ENCODE measurements at regions not wholly inside any gene's neighbourhood (a gene's known extent, or its start where the extent isn't known, plus 50 kb on each side); places are given as distances from the start of the nearest gene placed in this dataset.
"Not testable (repeated sequence)": the region's sequence is repeated elsewhere in the genome, so short reads cannot be mapped to it uniquely, and the experiment has no call there.

DNA sequence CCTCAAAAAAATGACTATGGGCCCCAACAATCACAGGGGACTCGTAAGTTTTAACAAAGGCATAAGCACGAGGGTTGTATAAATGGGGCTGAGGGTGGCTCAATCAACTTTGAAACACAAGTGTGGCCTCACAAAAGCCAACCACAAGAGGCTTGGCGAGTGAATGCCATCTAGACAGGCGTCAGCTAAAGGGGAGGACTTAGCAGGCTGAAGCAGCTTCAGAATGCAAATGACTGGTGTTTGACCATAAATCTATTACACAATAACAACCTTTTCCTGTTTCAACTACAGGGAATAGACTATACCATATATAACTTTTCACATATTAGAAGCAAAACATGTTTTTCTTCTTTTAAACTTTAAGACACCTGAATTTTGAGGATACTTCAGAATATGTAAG is 777.9 kb downstream of the FSCB start:
- Histone ChIP-seq H3K27me3 (ENCODE audit: control insufficient read depth, insufficient read depth, low read length) (no peaks in the 10 kb centered on the region), H3K36me3 (ENCODE audit: control insufficient read depth in 2 of 3, insufficient read depth in 3 of 3, low read length in 3 of 3) (no peaks in the 10 kb centered on the region), H3K4me1 (ENCODE audit: control insufficient read depth in 2 of 3, insufficient read depth in 2 of 3, low read depth in 1 of 3, low read length in 3 of 3) (no peaks in the 10 kb centered on the region), H3K9ac (ENCODE audit: low read length in 3 of 3) (no peak overlapping the region), H3K9me3 (ENCODE audit: control insufficient read depth in 2 of 3, insufficient read depth in 1 of 3, low read length in 3 of 3) (peaks cover 0 to 2% (median 0%) of the 10 kb centered on the region in 3 donors), H3K27ac (ENCODE audit: low read depth in 2 of 2, low read length in 2 of 2) (no peak overlapping the region), H3K4me3 (ENCODE audit: low read length in 3 of 3) (no peak overlapping the region)
- no peak for FAIRE-seq
- peak in 1 of 5 donors; percentile 4 for DNase-seq
- intact Hi-C loops (cut with DNase I): no loop called here
- TF ChIP-seq, protein P1, sequence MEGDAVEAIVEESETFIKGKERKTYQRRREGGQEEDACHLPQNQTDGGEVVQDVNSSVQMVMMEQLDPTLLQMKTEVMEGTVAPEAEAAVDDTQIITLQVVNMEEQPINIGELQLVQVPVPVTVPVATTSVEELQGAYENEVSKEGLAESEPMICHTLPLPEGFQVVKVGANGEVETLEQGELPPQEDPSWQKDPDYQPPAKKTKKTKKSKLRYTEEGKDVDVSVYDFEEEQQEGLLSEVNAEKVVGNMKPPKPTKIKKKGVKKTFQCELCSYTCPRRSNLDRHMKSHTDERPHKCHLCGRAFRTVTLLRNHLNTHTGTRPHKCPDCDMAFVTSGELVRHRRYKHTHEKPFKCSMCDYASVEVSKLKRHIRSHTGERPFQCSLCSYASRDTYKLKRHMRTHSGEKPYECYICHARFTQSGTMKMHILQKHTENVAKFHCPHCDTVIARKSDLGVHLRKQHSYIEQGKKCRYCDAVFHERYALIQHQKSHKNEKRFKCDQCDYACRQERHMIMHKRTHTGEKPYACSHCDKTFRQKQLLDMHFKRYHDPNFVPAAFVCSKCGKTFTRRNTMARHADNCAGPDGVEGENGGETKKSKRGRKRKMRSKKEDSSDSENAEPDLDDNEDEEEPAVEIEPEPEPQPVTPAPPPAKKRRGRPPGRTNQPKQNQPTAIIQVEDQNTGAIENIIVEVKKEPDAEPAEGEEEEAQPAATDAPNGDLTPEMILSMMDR (IDR thresholded peaks at IDR 0.05; ENCODE audit: borderline replicate concordance, extremely low read depth, insufficient read depth): no peak

DNA sequence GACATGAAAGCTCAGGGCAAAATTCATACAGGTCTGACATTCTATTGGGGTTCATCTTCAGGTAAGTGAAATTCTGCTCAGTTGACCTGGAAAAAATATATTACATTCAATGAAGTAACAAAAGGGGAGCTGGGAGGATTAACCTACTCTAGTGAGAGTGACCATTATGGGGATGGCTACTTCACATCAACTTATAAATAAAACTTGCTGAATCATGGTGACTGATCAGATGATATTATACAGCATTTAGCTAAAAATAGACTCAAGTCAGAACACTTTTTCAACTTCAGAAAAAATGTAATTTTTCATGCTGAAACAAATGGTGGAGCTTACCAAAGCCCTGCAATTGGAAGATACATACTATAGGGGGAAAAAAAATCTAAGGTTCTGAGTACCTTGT is 800.2 kb downstream of the FSCB start:
- H3K36me3 ChIP-seq (ENCODE audit: control insufficient read depth in 2 of 3, insufficient read depth in 3 of 3, low read length in 3 of 3): no peaks in the 10 kb centered on the region
- H3K27ac ChIP-seq (ENCODE audit: low read depth in 2 of 2, low read length in 2 of 2): no peak overlapping the region
- intact Hi-C loops (cut with DNase I): no loop called here
- H3K9me3 ChIP-seq (ENCODE audit: control insufficient read depth in 2 of 3, insufficient read depth in 1 of 3, low read length in 3 of 3): no peaks in the 10 kb centered on the region
- no peak for DNase-seq
- no peak overlapping the region for H3K4me3 ChIP-seq (ENCODE audit: low read length in 3 of 3)
- H3K27me3 ChIP-seq (ENCODE audit: control insufficient read depth, insufficient read depth, low read length): no peaks in the 10 kb centered on the region
- no peaks in the 10 kb centered on the region for H3K4me1 ChIP-seq (ENCODE audit: control insufficient read depth in 2 of 3, insufficient read depth in 2 of 3, low read depth in 1 of 3, low read length in 3 of 3)
- H3K9ac ChIP-seq (ENCODE audit: low read length in 3 of 3): no peak overlapping the region
- no peak for FAIRE-seq
- TF ChIP-seq, protein P1 (IDR thresholded peaks at IDR 0.05; ENCODE audit: borderline replicate concordance, extremely low read depth, insufficient read depth): no peak

DNA sequence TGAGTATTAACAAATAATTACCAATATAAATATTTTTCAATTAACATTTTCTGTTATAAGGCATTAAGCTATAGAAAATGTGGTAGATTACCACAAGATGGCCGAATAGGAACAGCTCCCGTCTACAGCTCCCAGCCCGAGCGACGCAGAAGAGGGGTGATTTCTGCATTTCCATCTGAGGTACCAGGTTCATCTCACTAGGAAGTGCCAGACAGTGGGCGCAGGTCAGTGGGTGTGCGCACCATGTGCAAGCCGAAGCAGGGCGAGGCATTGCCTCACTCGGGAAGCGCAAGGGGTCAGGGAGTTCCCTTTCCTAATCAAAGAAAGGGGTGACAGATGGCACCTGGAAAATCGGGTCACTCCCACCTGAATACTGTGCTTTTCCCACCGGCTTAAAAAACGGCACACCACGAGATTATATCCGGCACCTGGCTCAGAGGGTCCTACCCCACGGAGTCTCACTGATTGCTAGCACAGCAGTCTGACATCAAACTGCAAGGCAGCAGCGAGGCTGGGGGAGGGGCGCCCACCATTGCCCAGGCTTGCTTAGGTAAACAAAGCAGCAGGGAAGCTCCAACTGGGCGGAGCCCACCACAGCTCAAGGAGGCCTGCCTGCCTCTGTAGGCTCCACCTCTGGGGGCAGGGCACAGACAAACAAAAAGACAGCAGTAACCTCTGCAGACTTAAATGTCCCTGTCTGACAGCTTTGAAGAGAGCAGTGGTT is 808.4 kb downstream of the FSCB start:
- H3K27me3 ChIP-seq (ENCODE audit: control insufficient read depth, insufficient read depth, low read length); H3K4me3 ChIP-seq (ENCODE audit: low read length in 3 of 3); DNase-seq; intact Hi-C loops (cut with DNase I); FAIRE-seq; H3K4me1 ChIP-seq (ENCODE audit: control insufficient read depth in 2 of 3, insufficient read depth in 2 of 3, low read depth in 1 of 3, low read length in 3 of 3); H3K9ac ChIP-seq (ENCODE audit: low read length in 3 of 3); H3K36me3 ChIP-seq (ENCODE audit: control insufficient read depth in 2 of 3, insufficient read depth in 3 of 3, low read length in 3 of 3); H3K27ac ChIP-seq (ENCODE audit: low read depth in 2 of 2, low read length in 2 of 2); H3K9me3 ChIP-seq (ENCODE audit: control insufficient read depth in 2 of 3, insufficient read depth in 1 of 3, low read length in 3 of 3): not testable (repeated sequence)

DNA sequence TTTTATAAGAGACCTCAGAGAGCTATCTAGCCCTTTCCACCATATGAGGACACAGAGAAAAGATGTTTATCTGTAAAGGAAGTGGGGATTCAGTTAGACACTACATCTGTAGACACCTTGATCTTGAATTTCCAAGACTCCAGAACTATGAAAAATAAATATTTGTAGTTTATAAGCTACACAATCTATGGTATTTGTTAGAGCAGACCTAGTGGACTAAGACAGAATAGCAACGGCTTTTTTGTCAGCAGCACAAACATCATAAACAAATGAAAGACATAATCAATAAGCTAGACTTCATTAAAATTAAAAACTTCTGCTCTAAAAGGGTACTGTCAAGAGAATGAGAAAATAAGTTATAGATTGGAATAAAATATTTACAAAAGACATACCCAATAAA is 810.1 kb downstream of the FSCB start:
- intact Hi-C loops (cut with DNase I): no loop called here
- H3K36me3 ChIP-seq (ENCODE audit: control insufficient read depth in 2 of 3, insufficient read depth in 3 of 3, low read length in 3 of 3): no peaks in the 10 kb centered on the region
- no peaks in the 10 kb centered on the region for H3K4me1 ChIP-seq (ENCODE audit: control insufficient read depth in 2 of 3, insufficient read depth in 2 of 3, low read depth in 1 of 3, low read length in 3 of 3)
- no peaks in the 10 kb centered on the region for H3K27me3 ChIP-seq (ENCODE audit: control insufficient read depth, insufficient read depth, low read length)
- DNase-seq (no peak), FAIRE-seq (no peak)
- H3K27ac ChIP-seq (ENCODE audit: low read depth in 2 of 2, low read length in 2 of 2): no peak overlapping the region
- no peak overlapping the region for H3K4me3 ChIP-seq (ENCODE audit: low read length in 3 of 3)
- TF ChIP-seq, protein P1 (IDR thresholded peaks at IDR 0.05; ENCODE audit: borderline replicate concordance, extremely low read depth, insufficient read depth): no peak
- no peak overlapping the region for H3K9ac ChIP-seq (ENCODE audit: low read length in 3 of 3)
- H3K9me3 ChIP-seq (ENCODE audit: control insufficient read depth in 2 of 3, insufficient read depth in 1 of 3, low read length in 3 of 3): no peaks in the 10 kb centered on the region

Data from kidney (tissue), 13 donors.